Hepatocyte (in vitro differentiated cells): ENCODE measurements at regions not wholly inside any gene's neighbourhood (a gene's known extent, or its start where the extent isn't known, plus 50 kb on each side); places are given as distances from the start of the nearest gene placed in this dataset.

Experiments
- CTCF ChIP-seq: fragments of 200-600 bp; sonication (generic); IDR thresholded peaks from 2 replicates; pipeline ENCODE4 v1.5.1; 2016; ENCODE audit warnings: antibody characterized with exemption, mild to moderate bottlenecking; ENCODE audit not compliant: poor library complexity
- EZH2 ChIP-seq: fragments of 200-600 bp; sonication (generic); IDR thresholded peaks from 2 replicates; pipeline ENCODE4 v1.6.1; 2016; ENCODE audit warnings: antibody characterized with exemption, mild to moderate bottlenecking, borderline replicate concordance

- no peak for TF ChIP-seq CTCF
- TF ChIP-seq EZH2 = no peak
These were observed 88.1 kb upstream of the ZEB2 start for GRCh38 chr2:144607891-144608521.
